IMR-90 (cell line): ENCODE measurements at regions not wholly inside any gene's neighbourhood (a gene's known extent, or its start where the extent isn't known, plus 50 kb on each side); places are given as distances from the start of the nearest gene placed in this dataset.

Experiments used
- ATAC-seq: fragments of 200-7000 bp; cut with Tn5 transposase; 2 replicates; pipeline ENCODE4 v1.9.1; 2020; ENCODE audit warnings: low read depth, mild to moderate bottlenecking, moderate library complexity
- BruUV-seq: library from RNA; stranded (reverse); fragments of 400-500 nt; replicated peaks from 2 replicates; lab custom pipeline; 2021; lab: Mats Ljungman, UMichigan
- CTCF ChIA-PET: fragments of 300-600 bp; formaldehyde crosslinking; extraction: SDS; loops from one replicate; lab custom pipeline; 2021; ENCODE audit warnings: antibody characterized with exemption; lab: Yijun Ruan, JAX
- POLR2A ChIA-PET: fragments of 300-600 bp; sonication (Branson Sonifier 250); formaldehyde crosslinking; loops from one replicate; lab custom pipeline; 2022; ENCODE audit warnings: antibody characterized with exemption; ENCODE audit not compliant: unreplicated experiment; lab: Charles Lee
- DNase-seq: peaks from one replicate; pipeline ENCODE4 v3.0.0; 2013
- H2AFZ ChIP-seq: replicated peaks from 2 replicates; pipeline ENCODE3; 2013; ENCODE audit warnings: low read length, mild to moderate bottlenecking; ENCODE audit not compliant: poor library complexity
- H2AK5ac ChIP-seq: 2 replicates; pipeline ENCODE4 v1.6.1; 2013; ENCODE audit warnings: low read depth, low read length, inconsistent platforms
- H2AK9ac ChIP-seq: replicated peaks from 2 replicates; pipeline ENCODE3; 2013; ENCODE audit warnings: mild to moderate bottlenecking, low read depth, low read length, moderate library complexity; ENCODE audit not compliant: poor library complexity
- H2BK120ac ChIP-seq: 2 replicates; pipeline ENCODE4 v1.6.1; 2013; ENCODE audit warnings: low read depth, low read length, inconsistent platforms
- H2BK15ac ChIP-seq: 3 replicates; pipeline ENCODE4 v1.6.1; 2013; ENCODE audit warnings: low read depth, low read length, inconsistent platforms
- H2BK20ac ChIP-seq: 2 replicates; pipeline ENCODE4 v1.6.1; 2013; ENCODE audit warnings: low read depth, mild to moderate bottlenecking, inconsistent platforms, low read length, moderate library complexity
- H2BK5ac ChIP-seq: 2 replicates; pipeline ENCODE4 v1.6.1; 2013; ENCODE audit warnings: mild to moderate bottlenecking, low read depth, low read length, inconsistent platforms; ENCODE audit not compliant: poor library complexity, severe bottlenecking
- H3K14ac ChIP-seq: replicated peaks from 2 replicates; pipeline ENCODE4 v1.6.1; 2013; ENCODE audit warnings: low read depth, low read length, inconsistent platforms
- H3K18ac ChIP-seq: 2 replicates; pipeline ENCODE4 v1.6.1; 2013; ENCODE audit warnings: low read depth, low read length, control low read depth
- H3K23ac ChIP-seq: 2 replicates; pipeline ENCODE4 v1.6.1; 2013; ENCODE audit warnings: low read depth, low read length, inconsistent platforms
- H3K27ac ChIP-seq: 2 replicates; pipeline ENCODE4 v1.5.1; 2013; ENCODE audit warnings: mild to moderate bottlenecking, control low read depth, low read length; ENCODE audit not compliant: insufficient read depth
- H3K27me3 ChIP-seq: 2 replicates; pipeline ENCODE4 v1.6.1; 2013; ENCODE audit warnings: low read length; ENCODE audit not compliant: control insufficient read depth, insufficient read depth
- H3K36me3 ChIP-seq: 2 replicates; pipeline ENCODE4 v1.6.1; 2013; ENCODE audit warnings: low read length, mixed read lengths; ENCODE audit not compliant: control insufficient read depth, insufficient read depth
- H3K4ac ChIP-seq: 2 replicates; pipeline ENCODE4 v1.6.1; 2013; ENCODE audit warnings: low read depth, low read length, inconsistent platforms
- H3K4me1 ChIP-seq: 2 replicates; pipeline ENCODE4 v1.6.1; 2013; ENCODE audit warnings: low read length, mixed read lengths; ENCODE audit not compliant: control insufficient read depth, insufficient read depth
- H3K4me2 ChIP-seq: 2 replicates; pipeline ENCODE4 v1.6.1; 2013; ENCODE audit warnings: low read depth, mild to moderate bottlenecking, control low read depth, low read length, moderate library complexity
- H3K4me3 ChIP-seq: 2 replicates; pipeline ENCODE4 v1.5.1; 2013; ENCODE audit warnings: low read depth, mild to moderate bottlenecking, control low read depth, low read length, moderate library complexity; ENCODE audit not compliant: insufficient read depth
- H3K56ac ChIP-seq: 2 replicates; pipeline ENCODE4 v1.6.1; 2013; ENCODE audit warnings: low read length, inconsistent platforms; ENCODE audit not compliant: insufficient read depth; ENCODE audit errors: extremely low read depth
- H3K79me1 ChIP-seq, 2 experiments: 2 replicates each; pipeline ENCODE4 v1.6.1; 2013; ENCODE audit warnings: low read length in 2 of 2, inconsistent platforms in 1 of 2, low read depth in 1 of 2
- H3K9ac ChIP-seq: 2 replicates; pipeline ENCODE4 v1.6.1; 2013; ENCODE audit warnings: low read depth, low read length, control low read depth
- H3K9me1 ChIP-seq: 2 replicates; pipeline ENCODE4 v1.6.1; 2013; ENCODE audit warnings: low read length, inconsistent platforms; ENCODE audit not compliant: insufficient read depth
- H3K9me3 ChIP-seq: 2 replicates; pipeline ENCODE4 v1.6.1; 2013; ENCODE audit warnings: low read length; ENCODE audit not compliant: control insufficient read depth, insufficient read depth
- H4K20me1 ChIP-seq: 2 replicates; pipeline ENCODE4 v1.6.1; 2013; ENCODE audit warnings: low read length, inconsistent platforms; ENCODE audit not compliant: insufficient read depth
- H4K5ac ChIP-seq: 2 replicates; pipeline ENCODE4 v1.6.1; 2013; ENCODE audit warnings: mild to moderate bottlenecking, low read depth, low read length, control low read depth
- H4K8ac ChIP-seq, 2 experiments: 2 replicates each; pipeline ENCODE4 v1.6.1; 2013; ENCODE audit warnings: low read depth in 2 of 2, low read length in 2 of 2, control low read depth in 1 of 2, inconsistent platforms in 1 of 2
- H4K91ac ChIP-seq: 2 replicates; pipeline ENCODE4 v1.6.1; 2013; ENCODE audit warnings: low read depth, low read length, inconsistent platforms; ENCODE audit not compliant: insufficient read depth
- BHLHE40 ChIP-seq: fragments of 150-350 bp; IDR thresholded peaks from 2 replicates; pipeline ENCODE4 v1.6.1; 2016; ENCODE audit warnings: mild to moderate bottlenecking, low read depth, low read length
- CEBPB ChIP-seq: IDR thresholded peaks from 2 replicates; pipeline ENCODE4 v1.6.1; 2012; ENCODE audit warnings: low read depth, low read length, improper control_type of control experiment
- CHD1 ChIP-seq: IDR thresholded peaks from 2 replicates; pipeline ENCODE4 v1.6.1; 2012; ENCODE audit warnings: low read depth, low read length, improper control_type of control experiment
- CTCF ChIP-seq: conservative IDR thresholded peaks from 2 replicates; pipeline ENCODE4 v1.5.1; 2012; ENCODE audit warnings: mild to moderate bottlenecking, low read depth, low read length, improper control_type of control experiment
- ELK1 ChIP-seq: fragments of 150-350 bp; IDR thresholded peaks from 2 replicates; pipeline ENCODE4 v1.6.1; 2016; ENCODE audit warnings: low read depth, mild to moderate bottlenecking, low read length, moderate library complexity, borderline replicate concordance
- FOS ChIP-seq: fragments of 150-350 bp; IDR thresholded peaks from 2 replicates; pipeline ENCODE4 v1.6.1; 2016; ENCODE audit warnings: low read depth, low read length
- MAFK ChIP-seq: IDR thresholded peaks from 2 replicates; pipeline ENCODE4 v1.6.1; 2012; ENCODE audit warnings: low read depth, low read length, improper control_type of control experiment
- MAZ ChIP-seq: IDR thresholded peaks from 2 replicates; pipeline ENCODE4 v1.6.1; 2012; ENCODE audit warnings: low read depth, mild to moderate bottlenecking, low read length, improper control_type of control experiment, moderate library complexity, borderline replicate concordance
- MXI1 ChIP-seq: IDR thresholded peaks from 2 replicates; pipeline ENCODE4 v1.6.1; 2012; ENCODE audit warnings: low read depth, mild to moderate bottlenecking, low read length, moderate library complexity, borderline replicate concordance
- NFE2L2 ChIP-seq: fragments of 150-350 bp; IDR thresholded peaks from 2 replicates; pipeline ENCODE4 v1.6.1; 2016; ENCODE audit warnings: low read depth, mild to moderate bottlenecking, low read length
- POLR2A ChIP-seq: IDR thresholded peaks from 2 replicates; pipeline ENCODE4 v1.6.1; 2012; ENCODE audit warnings: mild to moderate bottlenecking, low read depth, low read length
- RAD21 ChIP-seq: IDR thresholded peaks from 2 replicates; pipeline ENCODE4 v1.6.1; 2012; ENCODE audit warnings: low read length, improper control_type of control experiment
- RCOR1 ChIP-seq: IDR thresholded peaks from 2 replicates; pipeline ENCODE4 v1.6.1; 2012; ENCODE audit warnings: mild to moderate bottlenecking, low read length, improper control_type of control experiment; ENCODE audit not compliant: insufficient replicate concordance
- RFX5 ChIP-seq: IDR thresholded peaks from 2 replicates; pipeline ENCODE4 v1.8.0; 2012; ENCODE audit warnings: low read depth, mild to moderate bottlenecking, low read length, moderate library complexity
- USF2 ChIP-seq: fragments of 150-350 bp; IDR thresholded peaks from 2 replicates; pipeline ENCODE4 v1.6.1; 2017; ENCODE audit warnings: mild to moderate bottlenecking, antibody characterized with exemption, low read length, low read depth
- WGBS, 2 experiments: methylation state at CpG; one replicate each; pipeline versions ENCODE4 v1.1.5 to v1.1.7; 2013; ENCODE audit warnings: missing lambda C conversion rate in 2 of 2; ENCODE audit not compliant: insufficient read length in 1 of 2; ENCODE audit errors: extremely low coverage in 2 of 2; 5-methylcytosine and 5-hydroxymethylcytosine counted together
- dilution Hi-C: fragments of 300-500 bp; cut with HindIII; formaldehyde crosslinking; loops from one replicate; pipeline ENCODE4 v1.14.3; 2018; ENCODE audit warnings: low sequenced_read_pairs; ENCODE audit not compliant: unreplicated experiment
- in situ Hi-C: fragments of 300-500 bp; cut with MboI; formaldehyde crosslinking; loops from 3 replicates; pipeline ENCODE4 v1.14.3; 2019; ENCODE audit warnings: low sequenced_read_pairs, inconsistent platforms, mixed read lengths
- intact Hi-C: fragments of 100-400 bp; cut with micrococcal nuclease; formaldehyde crosslinking; loops from 2 replicates; pipeline ENCODE4 v1.10.0; 2022

GRCh38 chr6:105595829-105596228 lies 192.9 kb upstream of the PREP start:
- ChIA-PET POLR2A (no interaction called here), CTCF (no interaction called here)
- Histone ChIP-seq H2BK15ac (peak overlapping the region; percentile 53; the same call in 1 of the 3 replicates), H4K8ac (peak overlapping the region; percentile 30 to 59; a peak in 2 of 4 replicates), H3K23ac (peak overlapping the region; percentile 68), H2AK9ac (no peak overlapping the region), H4K20me1 (no peaks in the 10 kb centered on the region), H2AK5ac (peak overlapping the region; percentile 80), H3K9ac (no peak overlapping the region), H3K4me3 (no peak overlapping the region), H3K56ac (peak overlapping the region; percentile 81), H3K27me3 (no peaks in the 10 kb centered on the region), H2BK20ac (peak overlapping the region; percentile 89), H3K36me3 (no peaks in the 10 kb centered on the region), H3K79me1 (peaks cover 0 to 4% of the 10 kb centered on the region in 2 experiments; a peak in 1 of 4 replicates), H3K27ac (no peak overlapping the region), H3K14ac (peak overlapping the region; percentile 67), H2BK120ac (peak overlapping the region; percentile 91), H4K91ac (peak overlapping the region; percentile 77; the same call in 1 of the 2 replicates), H2BK5ac (peak overlapping the region; percentile 88), H3K4me2 (peak overlapping the region; percentile 68; the same call in 1 of the 2 replicates), H2AFZ (no peak overlapping the region), H4K5ac (peak overlapping the region; percentile 86; the same call in 1 of the 2 replicates), H3K4me1 (peaks cover 22% of the 10 kb centered on the region), H3K9me3 (no peaks in the 10 kb centered on the region), H3K18ac (peak overlapping the region; percentile 96; the same call in 1 of the 2 replicates), H3K9me1 (peaks cover 14% of the 10 kb centered on the region), H3K4ac (peak overlapping the region; percentile 88)
- in situ Hi-C loops = no loop called here
- intact Hi-C loops = loop anchor here (1.0 kb wide), 1 partner anchor 13 kb away; no protein-coding TSS in a partner anchor
- no peak for DNase-seq
- peak; percentile 7 for ATAC-seq
- TF ChIP-seq MXI1 (no peak), CHD1 (no peak), USF2 (no peak), POLR2A (no peak), CEBPB (no peak), NFE2L2 (no peak), RFX5 (no peak), RCOR1 (no peak), MAFK (no peak), ELK1 (no peak), RAD21 (no peak), MAZ (no peak), FOS (no peak), CTCF (no peak), BHLHE40 (no peak)
- dilution Hi-C loops = no loop called here
- BruUV-seq = no TSS peak
- no CpG with 5 or more reads among the region's 1 CpG for WGBS, 2 experiments
